Peyer's patch (tissue), 4 donors: ENCODE measurements at regions not wholly inside any gene's neighbourhood (a gene's known extent, or its start where the extent isn't known, plus 50 kb on each side); places are given as distances from the start of the nearest gene placed in this dataset.

ENCODE experiments used
- POLR2A ChIP-seq, 2 donors: fragments of 450-650 bp; IDR thresholded peaks; one replicate each; pipeline ENCODE4 v1.5.1; 2017; ENCODE audit warnings: antibody characterized with exemption in 2 of 2, mild to moderate bottlenecking in 2 of 2, moderate library complexity in 2 of 2
- TF ChIP-seq, protein P1 (sequence below), 6 experiments: fragments of 450-650 bp in 4 of 6; fragments of 200-600 bp in 2 of 6; sonication (generic) in 1 of 6; IDR thresholded peaks; one replicate each; pipeline ENCODE4 v1.5.1; 2017 to 2019; ENCODE audit warnings: antibody characterized with exemption in 6 of 6, mild to moderate bottlenecking in 3 of 6, moderate library complexity in 1 of 6

DNA sequence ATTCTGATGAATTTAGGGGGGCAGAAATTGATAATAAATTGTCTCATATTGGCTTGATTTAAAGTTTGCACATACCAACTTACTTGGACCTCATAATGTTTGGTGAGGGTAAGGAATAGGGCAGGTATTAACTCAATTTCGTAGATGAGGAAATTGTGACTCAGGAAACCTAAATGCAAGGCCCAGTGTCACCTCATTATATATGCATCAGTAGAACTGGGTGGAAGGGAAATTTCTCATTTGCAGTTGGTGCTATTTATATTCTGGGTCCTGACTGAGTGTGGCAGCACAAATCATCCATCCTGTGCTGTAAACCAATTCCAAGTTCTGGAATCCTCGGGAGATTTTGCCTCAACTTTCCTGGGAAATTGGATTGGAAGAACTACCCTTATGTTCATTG is 103.0 kb downstream of the SPATA31D1 start:
- TF ChIP-seq, protein P1, sequence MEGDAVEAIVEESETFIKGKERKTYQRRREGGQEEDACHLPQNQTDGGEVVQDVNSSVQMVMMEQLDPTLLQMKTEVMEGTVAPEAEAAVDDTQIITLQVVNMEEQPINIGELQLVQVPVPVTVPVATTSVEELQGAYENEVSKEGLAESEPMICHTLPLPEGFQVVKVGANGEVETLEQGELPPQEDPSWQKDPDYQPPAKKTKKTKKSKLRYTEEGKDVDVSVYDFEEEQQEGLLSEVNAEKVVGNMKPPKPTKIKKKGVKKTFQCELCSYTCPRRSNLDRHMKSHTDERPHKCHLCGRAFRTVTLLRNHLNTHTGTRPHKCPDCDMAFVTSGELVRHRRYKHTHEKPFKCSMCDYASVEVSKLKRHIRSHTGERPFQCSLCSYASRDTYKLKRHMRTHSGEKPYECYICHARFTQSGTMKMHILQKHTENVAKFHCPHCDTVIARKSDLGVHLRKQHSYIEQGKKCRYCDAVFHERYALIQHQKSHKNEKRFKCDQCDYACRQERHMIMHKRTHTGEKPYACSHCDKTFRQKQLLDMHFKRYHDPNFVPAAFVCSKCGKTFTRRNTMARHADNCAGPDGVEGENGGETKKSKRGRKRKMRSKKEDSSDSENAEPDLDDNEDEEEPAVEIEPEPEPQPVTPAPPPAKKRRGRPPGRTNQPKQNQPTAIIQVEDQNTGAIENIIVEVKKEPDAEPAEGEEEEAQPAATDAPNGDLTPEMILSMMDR (IDR thresholded peaks at IDR 0.05): no peak
- TF ChIP-seq POLR2A (IDR thresholded peaks at IDR 0.05): no peak
